GM06990 (cell line): ENCODE measurements at regions not wholly inside any gene's neighbourhood (a gene's known extent, or its start where the extent isn't known, plus 50 kb on each side); places are given as distances from the start of the nearest gene placed in this dataset.
A peak's percentile ranks its signal among the peaks of the same experiment; 100 is the strongest.

Experiments used
- DNase-seq: peaks from one replicate; pipeline ENCODE4 v3.0.0-alpha.2; 2011; ENCODE audit not compliant: insufficient read length; ENCODE audit errors: extremely low read depth
- H3K27me3 ChIP-seq: replicated peaks from 2 replicates; pipeline ENCODE4 v1.6.0; 2011; ENCODE audit warnings: low read length; ENCODE audit not compliant: control insufficient read depth, insufficient read depth
- H3K36me3 ChIP-seq: 2 replicates; pipeline ENCODE4 v1.5.1; 2011; ENCODE audit warnings: low read length; ENCODE audit not compliant: control insufficient read depth, insufficient read depth
- H3K4me3 ChIP-seq: replicated peaks from 2 replicates; pipeline ENCODE4 v1.5.1; 2011; ENCODE audit warnings: low read depth, mild to moderate bottlenecking, control low read depth, low read length
- TF ChIP-seq, protein P1 (sequence below): IDR thresholded peaks from 2 replicates; pipeline ENCODE4 v1.5.1; 2011; ENCODE audit warnings: low read length, control low read depth, mild to moderate bottlenecking, inconsistent platforms; ENCODE audit not compliant: insufficient read depth, poor library complexity, severe bottlenecking

DNA sequence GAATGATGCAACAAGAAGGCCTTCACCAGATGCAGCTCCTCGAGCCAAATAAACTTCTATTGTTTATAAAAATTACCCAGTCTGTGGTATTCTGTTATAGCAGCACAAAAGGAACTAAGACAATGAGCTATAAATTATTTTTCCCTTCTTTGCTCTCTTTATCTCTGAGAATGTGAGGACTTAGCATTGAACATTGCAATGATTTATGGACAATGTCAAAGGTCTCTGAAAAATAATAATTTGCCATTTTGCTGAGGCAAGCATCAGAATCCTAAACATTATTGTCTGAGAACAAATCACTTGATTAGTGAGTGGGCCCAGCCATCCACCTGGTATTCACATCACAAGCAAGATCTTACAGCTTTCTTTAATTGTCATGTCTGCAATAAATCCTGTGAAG is 95.4 kb upstream of the SSBP2 start:
- H3K27me3 ChIP-seq = no peaks in the 10 kb centered on the region
- no peak overlapping the region for H3K4me3 ChIP-seq
- DNase-seq = no peak
- no peaks in the 10 kb centered on the region for H3K36me3 ChIP-seq
- TF ChIP-seq, protein P1, sequence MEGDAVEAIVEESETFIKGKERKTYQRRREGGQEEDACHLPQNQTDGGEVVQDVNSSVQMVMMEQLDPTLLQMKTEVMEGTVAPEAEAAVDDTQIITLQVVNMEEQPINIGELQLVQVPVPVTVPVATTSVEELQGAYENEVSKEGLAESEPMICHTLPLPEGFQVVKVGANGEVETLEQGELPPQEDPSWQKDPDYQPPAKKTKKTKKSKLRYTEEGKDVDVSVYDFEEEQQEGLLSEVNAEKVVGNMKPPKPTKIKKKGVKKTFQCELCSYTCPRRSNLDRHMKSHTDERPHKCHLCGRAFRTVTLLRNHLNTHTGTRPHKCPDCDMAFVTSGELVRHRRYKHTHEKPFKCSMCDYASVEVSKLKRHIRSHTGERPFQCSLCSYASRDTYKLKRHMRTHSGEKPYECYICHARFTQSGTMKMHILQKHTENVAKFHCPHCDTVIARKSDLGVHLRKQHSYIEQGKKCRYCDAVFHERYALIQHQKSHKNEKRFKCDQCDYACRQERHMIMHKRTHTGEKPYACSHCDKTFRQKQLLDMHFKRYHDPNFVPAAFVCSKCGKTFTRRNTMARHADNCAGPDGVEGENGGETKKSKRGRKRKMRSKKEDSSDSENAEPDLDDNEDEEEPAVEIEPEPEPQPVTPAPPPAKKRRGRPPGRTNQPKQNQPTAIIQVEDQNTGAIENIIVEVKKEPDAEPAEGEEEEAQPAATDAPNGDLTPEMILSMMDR = no peak

DNA sequence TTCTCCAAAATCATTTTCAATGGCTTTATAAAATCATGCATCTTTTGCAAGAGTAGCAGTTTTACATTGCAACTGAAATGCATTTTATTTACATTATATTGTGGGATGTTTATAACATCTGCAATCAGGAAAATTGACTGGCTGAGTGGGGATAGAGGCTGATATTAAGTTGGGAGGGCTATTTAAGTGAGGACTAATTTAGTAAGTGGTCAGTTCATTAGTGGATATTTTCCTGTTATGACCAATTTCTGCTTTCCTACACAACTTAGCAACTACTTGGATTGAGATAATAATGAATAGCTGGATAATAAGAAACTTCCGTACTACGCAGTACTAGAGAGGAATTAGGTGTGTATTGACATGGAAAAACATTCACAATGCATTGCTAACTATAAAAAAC is 92.9 kb upstream of the SSBP2 start:
- Histone ChIP-seq H3K4me3 (no peak overlapping the region), H3K36me3 (no peaks in the 10 kb centered on the region), H3K27me3 (no peaks in the 10 kb centered on the region)
- TF ChIP-seq, protein P1 = no peak
- no peak for DNase-seq

DNA sequence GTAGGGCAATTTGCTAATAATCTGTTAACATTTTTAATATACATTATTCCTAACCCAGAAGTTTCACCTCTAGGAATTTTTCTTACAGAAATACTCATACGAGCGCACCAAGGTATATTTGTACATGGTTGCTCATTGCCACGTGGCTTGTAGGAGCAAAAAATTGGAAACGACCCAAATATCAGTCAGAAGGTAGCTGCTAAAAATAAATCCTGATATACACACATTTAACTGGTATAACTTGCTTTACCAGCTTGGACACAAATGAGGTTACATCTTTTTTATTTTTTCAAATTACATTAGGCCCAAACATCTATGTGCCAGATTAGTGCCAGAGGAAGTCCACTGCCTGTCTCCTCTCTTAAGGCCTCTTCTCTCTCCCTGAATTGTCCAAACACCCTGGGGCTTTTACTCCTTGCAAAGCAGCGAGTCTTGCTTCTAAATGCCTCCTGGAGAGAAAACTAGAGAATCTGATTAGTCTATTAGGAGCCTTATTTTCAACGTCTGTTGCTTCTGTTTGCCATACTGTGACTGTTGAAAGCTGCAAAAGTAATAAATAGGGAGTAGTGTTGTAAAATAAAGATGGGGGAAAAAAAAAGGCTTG is 92.0 kb upstream of the SSBP2 start:
- H3K27me3 ChIP-seq = no peaks in the 10 kb centered on the region
- TF ChIP-seq, protein P1 = no peak
- no peak overlapping the region for H3K4me3 ChIP-seq
- H3K36me3 ChIP-seq = no peaks in the 10 kb centered on the region
- DNase-seq = no peak

DNA sequence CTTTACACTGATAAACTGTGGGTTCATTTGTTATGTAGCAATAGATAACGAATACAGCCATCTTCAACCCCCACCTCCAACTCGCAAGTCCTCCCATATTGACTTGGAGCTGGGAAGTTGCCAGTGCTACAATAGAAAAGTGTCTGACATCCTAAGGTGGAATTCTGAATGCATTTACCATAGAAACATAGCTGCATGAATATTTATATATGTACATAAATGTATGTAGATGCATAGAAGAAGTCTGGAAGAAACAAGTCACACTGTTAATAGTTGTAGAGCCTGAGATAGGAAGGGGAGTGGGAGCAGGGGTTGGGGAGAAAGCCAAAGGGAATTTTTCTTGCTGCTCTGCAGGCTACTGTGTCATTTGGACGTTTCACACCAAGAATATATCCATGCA is 88.1 kb upstream of the SSBP2 start:
- Histone ChIP-seq H3K27me3 (no peaks in the 10 kb centered on the region), H3K4me3 (no peak overlapping the region), H3K36me3 (no peaks in the 10 kb centered on the region)
- DNase-seq = no peak
- TF ChIP-seq, protein P1 = no peak

DNA sequence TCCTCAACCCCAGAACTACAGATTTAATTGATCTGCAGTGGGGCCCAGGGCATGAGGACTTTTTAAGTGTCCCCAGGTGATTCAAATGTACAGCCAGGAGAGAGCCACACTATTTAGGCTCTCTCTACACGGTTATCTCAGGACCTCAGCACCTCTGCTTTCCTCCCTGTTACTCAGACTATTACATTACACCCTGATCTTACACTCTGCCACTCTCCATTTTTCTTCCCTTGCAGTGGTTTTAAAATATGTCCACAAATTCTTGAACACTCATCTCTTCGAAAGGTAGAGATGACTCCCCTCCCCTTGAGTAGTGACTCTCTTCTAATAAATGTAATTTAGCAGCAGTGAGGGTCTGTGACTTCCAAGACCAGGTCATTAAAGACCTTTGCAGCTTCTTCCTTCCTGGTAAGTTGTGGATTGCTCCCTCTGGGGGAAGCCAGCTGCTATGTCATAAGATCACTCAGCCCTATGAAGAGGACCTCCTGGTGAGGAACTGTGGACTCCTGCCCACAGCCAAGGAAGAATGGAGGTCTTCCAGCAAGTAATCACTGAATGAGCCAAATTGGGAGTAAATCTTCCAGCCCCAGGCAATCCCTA is 87.5 kb upstream of the SSBP2 start:
- Histone ChIP-seq H3K4me3 (no peak overlapping the region), H3K27me3 (no peaks in the 10 kb centered on the region), H3K36me3 (no peaks in the 10 kb centered on the region)
- TF ChIP-seq, protein P1 = peak; percentile 65
- no peak for DNase-seq

DNA sequence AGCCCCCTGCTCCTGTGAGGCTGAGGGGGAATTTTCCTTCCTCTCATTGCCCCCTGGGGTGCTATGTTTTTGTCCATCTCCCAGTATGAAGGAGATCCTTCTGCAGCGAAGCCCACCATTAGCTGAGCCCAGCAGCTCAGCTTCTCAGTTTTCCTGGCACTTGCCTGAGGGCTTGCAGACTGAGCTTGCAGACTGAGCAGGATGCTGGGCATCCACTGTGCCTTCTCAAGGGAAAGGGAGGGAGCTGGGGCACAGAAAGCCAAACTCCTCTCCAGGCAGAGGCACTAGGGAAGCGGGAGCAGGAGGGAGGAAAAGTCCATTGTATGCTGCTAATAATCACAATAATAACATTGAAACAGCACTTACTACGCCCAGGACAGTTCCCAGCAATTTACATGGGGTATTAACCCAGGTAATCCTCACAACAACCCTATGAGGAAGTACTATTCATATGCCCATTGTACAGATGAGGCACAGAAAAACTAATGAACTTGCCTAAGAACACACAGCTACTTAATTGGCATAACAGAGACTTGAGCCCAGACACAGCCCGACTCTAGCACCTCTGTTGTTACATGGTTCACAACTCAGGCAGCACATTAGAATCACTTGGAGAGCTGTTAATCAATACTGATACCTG is 86.9 kb upstream of the SSBP2 start:
- no peaks in the 10 kb centered on the region for H3K36me3 ChIP-seq
- no peak for DNase-seq
- no peaks in the 10 kb centered on the region for H3K27me3 ChIP-seq
- no peak overlapping the region for H3K4me3 ChIP-seq
- TF ChIP-seq, protein P1 = no peak
